ENCODE measurements at regions not wholly inside any gene's neighbourhood (a gene's known extent, or its start where the extent isn't known, plus 50 kb on each side); places are given as distances from the start of the nearest gene placed in this dataset.

DNA sequence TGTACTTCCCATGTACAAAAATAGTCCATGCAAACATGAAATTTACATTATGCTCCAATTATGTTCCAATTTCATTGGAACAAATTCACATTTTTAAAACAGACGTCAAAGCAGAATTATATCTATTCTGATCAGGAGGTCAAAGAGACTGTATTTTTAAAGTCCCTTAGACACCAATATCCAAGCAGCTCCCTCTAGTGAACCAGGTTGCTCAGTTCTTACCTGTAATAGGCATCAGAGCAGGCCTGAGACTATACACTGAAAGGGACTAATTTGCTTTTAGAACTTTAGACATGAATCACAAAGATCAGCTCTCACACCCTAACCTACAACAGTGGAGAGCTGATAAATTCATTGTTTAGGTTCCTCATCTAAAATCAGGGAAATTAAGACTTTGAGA lies 273.9 kb downstream of the MBD2 start:
- TF ChIP-seq, protein P1, sequence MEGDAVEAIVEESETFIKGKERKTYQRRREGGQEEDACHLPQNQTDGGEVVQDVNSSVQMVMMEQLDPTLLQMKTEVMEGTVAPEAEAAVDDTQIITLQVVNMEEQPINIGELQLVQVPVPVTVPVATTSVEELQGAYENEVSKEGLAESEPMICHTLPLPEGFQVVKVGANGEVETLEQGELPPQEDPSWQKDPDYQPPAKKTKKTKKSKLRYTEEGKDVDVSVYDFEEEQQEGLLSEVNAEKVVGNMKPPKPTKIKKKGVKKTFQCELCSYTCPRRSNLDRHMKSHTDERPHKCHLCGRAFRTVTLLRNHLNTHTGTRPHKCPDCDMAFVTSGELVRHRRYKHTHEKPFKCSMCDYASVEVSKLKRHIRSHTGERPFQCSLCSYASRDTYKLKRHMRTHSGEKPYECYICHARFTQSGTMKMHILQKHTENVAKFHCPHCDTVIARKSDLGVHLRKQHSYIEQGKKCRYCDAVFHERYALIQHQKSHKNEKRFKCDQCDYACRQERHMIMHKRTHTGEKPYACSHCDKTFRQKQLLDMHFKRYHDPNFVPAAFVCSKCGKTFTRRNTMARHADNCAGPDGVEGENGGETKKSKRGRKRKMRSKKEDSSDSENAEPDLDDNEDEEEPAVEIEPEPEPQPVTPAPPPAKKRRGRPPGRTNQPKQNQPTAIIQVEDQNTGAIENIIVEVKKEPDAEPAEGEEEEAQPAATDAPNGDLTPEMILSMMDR (IDR thresholded peaks at IDR 0.05) = no peak
- no peak for TF ChIP-seq POLR2A (IDR thresholded peaks at IDR 0.05)

All from lower leg skin (tissue), 3 donors.